Gastroesophageal sphincter (tissue), 3 donors: ENCODE measurements at regions not wholly inside any gene's neighbourhood (a gene's known extent, or its start where the extent isn't known, plus 50 kb on each side); places are given as distances from the start of the nearest gene placed in this dataset.

Source experiments
- POLR2AphosphoS5 ChIP-seq: sonication (generic); formaldehyde crosslinking; IDR thresholded peaks from one replicate; pipeline ENCODE4 v1.6.1; 2017; ENCODE audit warnings: antibody characterized with exemption
- TF ChIP-seq, protein P1 (sequence below), 4 experiments: fragments of 200-600 bp in 2 of 4; fragments of 450-650 bp in 2 of 4; sonication (generic) in 1 of 4; IDR thresholded peaks; one replicate each; pipeline ENCODE4 v1.5.1; 2017 to 2019; ENCODE audit warnings: antibody characterized with exemption in 4 of 4, mild to moderate bottlenecking in 2 of 4, moderate library complexity in 2 of 4

DNA sequence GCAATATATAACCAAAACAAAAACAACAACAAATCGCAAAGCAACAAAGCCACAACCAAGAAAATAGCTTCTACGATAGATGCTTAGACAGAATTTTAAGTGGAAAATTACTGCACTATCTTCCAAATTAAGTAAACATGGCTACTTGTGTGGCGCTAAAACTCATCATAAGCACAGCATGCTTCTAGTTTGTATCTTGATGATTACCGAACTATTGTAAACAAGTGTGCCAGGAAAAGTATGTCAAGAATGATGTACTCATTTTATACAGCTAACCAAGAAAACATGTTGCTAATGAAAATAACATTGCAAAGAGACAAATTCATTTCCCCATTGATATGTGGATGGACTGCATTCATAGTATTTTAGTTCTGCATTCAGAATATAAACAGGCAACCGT, 271.9 kb upstream of the GPC6 start:
- no peak for TF ChIP-seq POLR2AphosphoS5
- TF ChIP-seq, protein P1, sequence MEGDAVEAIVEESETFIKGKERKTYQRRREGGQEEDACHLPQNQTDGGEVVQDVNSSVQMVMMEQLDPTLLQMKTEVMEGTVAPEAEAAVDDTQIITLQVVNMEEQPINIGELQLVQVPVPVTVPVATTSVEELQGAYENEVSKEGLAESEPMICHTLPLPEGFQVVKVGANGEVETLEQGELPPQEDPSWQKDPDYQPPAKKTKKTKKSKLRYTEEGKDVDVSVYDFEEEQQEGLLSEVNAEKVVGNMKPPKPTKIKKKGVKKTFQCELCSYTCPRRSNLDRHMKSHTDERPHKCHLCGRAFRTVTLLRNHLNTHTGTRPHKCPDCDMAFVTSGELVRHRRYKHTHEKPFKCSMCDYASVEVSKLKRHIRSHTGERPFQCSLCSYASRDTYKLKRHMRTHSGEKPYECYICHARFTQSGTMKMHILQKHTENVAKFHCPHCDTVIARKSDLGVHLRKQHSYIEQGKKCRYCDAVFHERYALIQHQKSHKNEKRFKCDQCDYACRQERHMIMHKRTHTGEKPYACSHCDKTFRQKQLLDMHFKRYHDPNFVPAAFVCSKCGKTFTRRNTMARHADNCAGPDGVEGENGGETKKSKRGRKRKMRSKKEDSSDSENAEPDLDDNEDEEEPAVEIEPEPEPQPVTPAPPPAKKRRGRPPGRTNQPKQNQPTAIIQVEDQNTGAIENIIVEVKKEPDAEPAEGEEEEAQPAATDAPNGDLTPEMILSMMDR (IDR thresholded peaks at IDR 0.05), result no peak
